ENCODE measurements at regions not wholly inside any gene's neighbourhood (a gene's known extent, or its start where the extent isn't known, plus 50 kb on each side); places are given as distances from the start of the nearest gene placed in this dataset.

DNA sequence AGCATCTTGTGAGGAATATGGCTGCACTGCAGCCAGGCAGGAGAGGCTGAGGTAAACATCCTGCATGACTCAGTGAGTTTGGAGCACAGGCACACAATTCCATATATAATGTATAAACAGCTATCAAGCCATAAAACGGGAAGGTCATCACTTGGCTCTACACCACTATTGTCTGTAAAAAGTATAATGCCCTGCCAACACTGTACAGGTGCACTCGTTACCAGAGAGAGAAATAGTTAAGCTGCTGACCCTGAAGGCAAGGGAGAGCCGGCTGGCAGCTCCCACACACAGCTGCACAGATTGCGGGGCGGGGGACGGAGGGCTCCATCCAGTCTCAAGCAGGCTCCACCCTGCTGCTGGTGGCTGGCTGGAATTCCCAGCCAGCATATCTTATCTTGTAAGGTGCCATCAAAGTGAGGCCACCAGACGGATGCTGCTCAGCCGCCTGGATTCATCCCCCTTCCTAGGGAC lies 668.1 kb downstream of the SLITRK5 start:
- TF ChIP-seq KDM1A (IDR thresholded peaks at IDR 0.05; ENCODE audit: low read depth) = no peak
- no peak for TF ChIP-seq MAX (IDR thresholded peaks at IDR 0.05)
- no peak for TF ChIP-seq CTCF (IDR thresholded peaks at IDR 0.05)
- no peak for TF ChIP-seq RAD21 (conservative IDR thresholded peaks at IDR 0.05 in 1 of 2, IDR thresholded peaks at IDR 0.05 in 1 of 2)
- no peak for TF ChIP-seq EP300 (IDR thresholded peaks at IDR 0.05)
